Lower lobe of right lung (tissue), 2 donors: ENCODE measurements at regions not wholly inside any gene's neighbourhood (a gene's known extent, or its start where the extent isn't known, plus 50 kb on each side); places are given as distances from the start of the nearest gene placed in this dataset.
"Not testable (repeated sequence)": the region's sequence is repeated elsewhere in the genome, so short reads cannot be mapped to it uniquely, and the experiment has no call there.

Experiments
- ATAC-seq, 2 donors: fragments of 200-7000 bp; cut with Tn5 transposase; one replicate each; pipeline ENCODE4 v1.9.1; 2020 to 2022; ENCODE audit warnings: mild to moderate bottlenecking in 2 of 2, moderate library complexity in 2 of 2
- DNase-seq: peaks from one replicate; pipeline ENCODE4 v3.0.0-alpha.2; 2020
- H3K27ac ChIP-seq: fragments of 200-600 bp; one replicate; pipeline ENCODE4 v1.8.0; 2022
- H3K27me3 ChIP-seq: fragments of 200-600 bp; one replicate; pipeline ENCODE4 v1.8.0; 2022; ENCODE audit warnings: low read depth
- H3K36me3 ChIP-seq: fragments of 200-600 bp; one replicate; pipeline ENCODE4 v1.8.0; 2022; ENCODE audit warnings: mild to moderate bottlenecking
- H3K4me1 ChIP-seq: fragments of 200-600 bp; one replicate; pipeline ENCODE4 v1.8.0; 2022
- H3K4me3 ChIP-seq: fragments of 200-600 bp; one replicate; pipeline ENCODE4 v1.8.0; 2022; ENCODE audit warnings: mild to moderate bottlenecking
- H3K9me3 ChIP-seq: fragments of 200-600 bp; one replicate; pipeline ENCODE4 v1.8.0; 2022
- CTCF ChIP-seq: fragments of 200-600 bp; IDR thresholded peaks from one replicate; pipeline ENCODE4 v1.8.0; 2022; ENCODE audit warnings: antibody characterized with exemption, mild to moderate bottlenecking
- intact Hi-C: fragments of 100-400 bp; cut with DNase I; formaldehyde crosslinking; loops from one replicate; pipeline ENCODE4 v1.11.0; 2022
- donor health status: DM: no; HTN: yes; CAD: no; lungs with severe emphysema.

- Histone ChIP-seq H3K4me1 (no peaks in the 10 kb centered on the region), H3K27me3 (no peaks in the 10 kb centered on the region), H3K36me3 (no peaks in the 10 kb centered on the region), H3K27ac (no peak overlapping the region), H3K4me3 (no peak overlapping the region), H3K9me3 (no peaks in the 10 kb centered on the region)
- peak; percentile 65 to 67 for ATAC-seq
- TF ChIP-seq CTCF = no peak
- intact Hi-C loops = no loop called here
- no peak for DNase-seq
These were observed 115.9 kb downstream of the OTOR start for GRCh38 chr20:16864069-16864468.

GRCh38 chr20:16864963-16865362, 116.8 kb downstream of the OTOR start:
- intact Hi-C loops = no loop called here
- Histone ChIP-seq H3K9me3 (no peaks in the 10 kb centered on the region), H3K4me3 (no peak overlapping the region), H3K4me1 (no peaks in the 10 kb centered on the region), H3K27ac (no peak overlapping the region), H3K36me3 (no peaks in the 10 kb centered on the region), H3K27me3 (no peaks in the 10 kb centered on the region)
- peak; percentile 40 to 56 for ATAC-seq
- no peak for DNase-seq
- no peak for TF ChIP-seq CTCF

- no peak overlapping the region for H3K27ac ChIP-seq
- no peaks in the 10 kb centered on the region for H3K27me3 ChIP-seq
- no peak for TF ChIP-seq CTCF
- intact Hi-C loops = no loop called here
- no peaks in the 10 kb centered on the region for H3K9me3 ChIP-seq
- no peak for ATAC-seq
- H3K36me3 ChIP-seq = no peaks in the 10 kb centered on the region
- DNase-seq = no peak
- no peak overlapping the region for H3K4me3 ChIP-seq
- no peaks in the 10 kb centered on the region for H3K4me1 ChIP-seq
These were observed 117.2 kb downstream of the OTOR start for GRCh38 chr20:16865406-16865805.

- DNase-seq, ATAC-seq: not testable (repeated sequence)
These were observed 125.0 kb downstream of the OTOR start for GRCh38 chr20:16873124-16873523.

GRCh38 chr20:16877053-16877554, 128.9 kb downstream of the OTOR start:
- H3K4me3 ChIP-seq = no peak overlapping the region
- H3K9me3 ChIP-seq = no peaks in the 10 kb centered on the region
- intact Hi-C loops = no loop called here
- ATAC-seq (no peak), DNase-seq (no peak)
- no peaks in the 10 kb centered on the region for H3K4me1 ChIP-seq
- H3K27ac ChIP-seq = no peak overlapping the region
- TF ChIP-seq CTCF = no peak
- H3K27me3 ChIP-seq = no peaks in the 10 kb centered on the region
- H3K36me3 ChIP-seq = no peaks in the 10 kb centered on the region

More at GRCh38 chr20:16873124-16873523, 125.0 kb downstream of the OTOR start:
- H3K36me3 ChIP-seq, H3K4me1 ChIP-seq, H3K27me3 ChIP-seq, H3K4me3 ChIP-seq, intact Hi-C loops, H3K9me3 ChIP-seq, H3K27ac ChIP-seq: not testable (repeated sequence)

GRCh38 chr20:16885746-16886145, 137.6 kb downstream of the OTOR start:
- Histone ChIP-seq H3K4me1 (no peaks in the 10 kb centered on the region), H3K27ac (no peak overlapping the region), H3K9me3 (no peaks in the 10 kb centered on the region), H3K4me3 (no peak overlapping the region), H3K36me3 (no peaks in the 10 kb centered on the region), H3K27me3 (no peaks in the 10 kb centered on the region)
- ATAC-seq (no peak), DNase-seq (no peak)
- TF ChIP-seq CTCF = no peak
- intact Hi-C loops = no loop called here
